HEK293T (cell line): ENCODE measurements at regions not wholly inside any gene's neighbourhood (a gene's known extent, or its start where the extent isn't known, plus 50 kb on each side); places are given as distances from the start of the nearest gene placed in this dataset.

ENCODE experiments used
- CTCF ChIA-PET: fragments of 350-600 bp; formaldehyde crosslinking; extraction: SDS; loops from one replicate; lab custom pipeline; 2021; ENCODE audit warnings: antibody characterized with exemption, inconsistent platforms; lab: Yijun Ruan, JAX
- POLR2A ChIA-PET: fragments of 350-600 bp; formaldehyde crosslinking; extraction: SDS; loops from one replicate; lab custom pipeline; 2020; ENCODE audit warnings: antibody characterized with exemption, inconsistent platforms; lab: Yijun Ruan, JAX
- DNase-seq: peaks from one replicate; pipeline ENCODE4 v3.0.0; 2012; ENCODE audit warnings: mixed read lengths; ENCODE audit errors: extremely low spot score
- ARNT ChIP-seq: fragments of 450-650 bp; IDR thresholded peaks from 2 replicates; pipeline ENCODE4 v1.6.1; 2017; ENCODE audit warnings: mild to moderate bottlenecking
- BHLHE40 ChIP-seq: fragments of 450-650 bp; IDR thresholded peaks from 2 replicates; pipeline ENCODE4 v1.6.1; 2016; ENCODE audit warnings: mild to moderate bottlenecking, moderate library complexity, borderline replicate concordance
- CTBP1 ChIP-seq: fragments of 450-650 bp; IDR thresholded peaks from 2 replicates; pipeline ENCODE4 v1.6.1; 2016; ENCODE audit warnings: borderline replicate concordance
- ELF4 ChIP-seq: fragments of 450-650 bp; IDR thresholded peaks from 2 replicates; pipeline ENCODE4 v1.6.1; 2017; ENCODE audit warnings: antibody characterized with exemption
- FOXA1 ChIP-seq: fragments of 450-650 bp; IDR thresholded peaks from 2 replicates; pipeline ENCODE4 v1.6.1; 2016; ENCODE audit warnings: mild to moderate bottlenecking
- FOXK2 ChIP-seq: fragments of 450-650 bp; IDR thresholded peaks from 2 replicates; pipeline ENCODE4 v1.6.1; 2016; ENCODE audit warnings: mild to moderate bottlenecking
- FOXM1 ChIP-seq: fragments of 450-650 bp; IDR thresholded peaks from 2 replicates; pipeline ENCODE4 v1.6.1; 2017; ENCODE audit warnings: mild to moderate bottlenecking, borderline replicate concordance
- HDGF ChIP-seq: fragments of 450-650 bp; IDR thresholded peaks from 2 replicates; pipeline ENCODE4 v1.6.1; 2017; ENCODE audit warnings: antibody characterized with exemption, borderline replicate concordance
- L3MBTL2 ChIP-seq: fragments of 450-650 bp; conservative IDR thresholded peaks from 2 replicates; pipeline ENCODE4 v1.6.1; 2016; ENCODE audit warnings: mild to moderate bottlenecking
- LEF1 ChIP-seq: fragments of 450-650 bp; IDR thresholded peaks from 2 replicates; pipeline ENCODE4 v1.6.1; 2017; ENCODE audit warnings: mild to moderate bottlenecking, borderline replicate concordance
- NFRKB ChIP-seq: fragments of 450-650 bp; IDR thresholded peaks from 2 replicates; pipeline ENCODE4 v1.6.1; 2016; ENCODE audit warnings: mild to moderate bottlenecking, moderate library complexity
- SP1 ChIP-seq: fragments of 450-650 bp; IDR thresholded peaks from 2 replicates; pipeline ENCODE4 v1.6.1; 2017
- SUZ12 ChIP-seq: fragments of 450-650 bp; IDR thresholded peaks from 2 replicates; pipeline ENCODE4 v1.6.1; 2016; ENCODE audit warnings: mild to moderate bottlenecking
- TARDBP ChIP-seq: fragments of 450-650 bp; IDR thresholded peaks from 2 replicates; pipeline ENCODE4 v1.6.1; 2016
- ZNF384 ChIP-seq: fragments of 450-650 bp; IDR thresholded peaks from 2 replicates; pipeline ENCODE4 v1.6.1; 2016
- TF ChIP-seq, protein P1 (sequence below): fragments of 450-650 bp; IDR thresholded peaks from 2 replicates; pipeline ENCODE4 v1.6.1; 2016

DNA sequence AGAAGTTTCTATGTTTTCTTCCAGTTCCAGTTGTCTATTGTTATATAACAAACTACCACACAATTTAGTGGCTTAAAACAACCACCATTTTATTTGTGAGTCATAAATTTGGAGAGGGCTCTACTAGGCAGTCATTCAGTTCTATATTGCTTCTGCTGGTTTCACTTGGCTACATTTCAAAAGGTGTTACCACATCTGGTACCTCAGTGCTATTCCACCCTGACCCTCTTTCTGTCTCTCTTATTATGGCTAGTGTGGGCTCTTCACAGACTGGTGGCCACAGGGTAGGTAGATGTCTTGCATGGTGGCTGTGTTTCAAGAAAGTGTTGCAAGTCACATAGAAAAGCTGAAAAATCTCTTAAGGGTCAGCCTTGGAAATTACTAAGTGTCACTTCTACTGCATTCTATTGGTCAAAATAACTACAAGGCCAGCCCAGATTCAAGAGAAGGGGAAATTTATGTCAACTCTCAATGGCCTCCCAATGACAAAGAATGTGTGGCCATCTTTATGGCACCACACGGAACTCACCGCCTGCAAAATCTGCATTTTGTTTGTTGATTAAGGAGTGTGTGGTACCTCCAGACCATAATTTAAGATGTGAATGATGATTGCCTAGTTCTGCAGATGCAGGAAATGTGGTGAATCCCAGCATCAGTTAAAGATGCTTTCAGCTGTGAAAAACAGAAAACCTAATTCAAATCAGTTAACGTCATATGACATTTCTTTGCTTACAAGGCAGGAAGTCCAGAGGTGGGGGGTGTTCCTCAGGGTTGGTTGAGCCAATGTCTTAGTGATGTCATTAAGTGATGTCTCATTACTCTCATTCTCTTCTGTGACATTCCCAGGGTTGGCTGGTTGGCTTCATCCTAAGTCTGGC lies 105.8 kb upstream of the RASGRP1 start:
- ChIA-PET POLR2A (no interaction called here), CTCF (no interaction called here)
- no peak for TF ChIP-seq HDGF
- no peak for TF ChIP-seq TARDBP
- TF ChIP-seq, protein P1, sequence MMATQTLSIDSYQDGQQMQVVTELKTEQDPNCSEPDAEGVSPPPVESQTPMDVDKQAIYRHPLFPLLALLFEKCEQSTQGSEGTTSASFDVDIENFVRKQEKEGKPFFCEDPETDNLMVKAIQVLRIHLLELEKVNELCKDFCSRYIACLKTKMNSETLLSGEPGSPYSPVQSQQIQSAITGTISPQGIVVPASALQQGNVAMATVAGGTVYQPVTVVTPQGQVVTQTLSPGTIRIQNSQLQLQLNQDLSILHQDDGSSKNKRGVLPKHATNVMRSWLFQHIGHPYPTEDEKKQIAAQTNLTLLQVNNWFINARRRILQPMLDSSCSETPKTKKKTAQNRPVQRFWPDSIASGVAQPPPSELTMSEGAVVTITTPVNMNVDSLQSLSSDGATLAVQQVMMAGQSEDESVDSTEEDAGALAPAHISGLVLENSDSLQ, result no peak
- TF ChIP-seq L3MBTL2, result no peak
- no peak for TF ChIP-seq SUZ12
- no peak for TF ChIP-seq FOXA1
- no peak for TF ChIP-seq ELF4
- TF ChIP-seq ZNF384, result no peak
- TF ChIP-seq FOXM1, result no peak
- no peak for DNase-seq

DNA sequence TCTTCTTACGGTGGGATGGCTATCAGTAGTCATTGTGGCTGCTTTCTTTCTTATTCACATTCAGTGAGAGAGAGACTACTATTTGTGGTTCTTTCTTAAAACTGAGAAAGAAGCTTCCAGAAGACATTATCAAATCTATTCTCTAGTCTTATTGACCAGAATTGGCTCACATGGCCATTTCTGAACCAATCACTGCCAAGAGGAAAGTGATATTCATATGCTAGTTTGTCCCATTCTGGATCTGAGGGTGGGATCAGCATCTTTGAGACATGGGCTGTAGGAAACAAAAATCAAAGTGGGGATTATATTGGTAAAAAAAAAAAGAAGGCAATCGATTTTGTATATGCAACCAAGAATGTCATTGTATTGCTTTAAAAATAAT lies 106.4 kb upstream of the RASGRP1 start:
- POLR2A ChIA-PET, result no interaction called here
- TF ChIP-seq L3MBTL2 (no peak), HDGF (no peak), FOXM1 (no peak), ZNF384 (no peak), TARDBP (no peak), SUZ12 (no peak), ELF4 (no peak), ARNT (no peak), BHLHE40 (no peak), SP1 (no peak), FOXK2 (no peak), FOXA1 (no peak), CTBP1 (no peak), NFRKB (no peak), LEF1 (no peak)
- TF ChIP-seq, protein P1, result no peak
- CTCF ChIA-PET, result no interaction called here

GRCh38 chr15:38671675-38672254 lies 107.2 kb upstream of the RASGRP1 start:
- TF ChIP-seq FOXK2, result no peak
- no peak for TF ChIP-seq SP1
- no peak for TF ChIP-seq BHLHE40
- no peak for TF ChIP-seq LEF1
- no peak for TF ChIP-seq FOXA1
- TF ChIP-seq CTBP1, result no peak
- TF ChIP-seq FOXM1, result no peak
- no peak for TF ChIP-seq ELF4
- TF ChIP-seq, protein P1, result no peak
- no peak for TF ChIP-seq SUZ12
- no peak for TF ChIP-seq ARNT
- no peak for TF ChIP-seq TARDBP
- TF ChIP-seq NFRKB, result no peak
- TF ChIP-seq HDGF, result no peak
- no peak for TF ChIP-seq ZNF384
- no peak for TF ChIP-seq L3MBTL2
- CTCF ChIA-PET, result no interaction called here
- POLR2A ChIA-PET, result no interaction called here
- no peak for DNase-seq

More for the DNA sequence above, 106.4 kb upstream of the RASGRP1 start:
- DNase-seq, result no peak

GRCh38 chr15:38672273-38672672 lies 107.7 kb upstream of the RASGRP1 start:
- ChIA-PET CTCF (no interaction called here), POLR2A (no interaction called here)
- TF ChIP-seq FOXK2 (no peak), SUZ12 (no peak), ZNF384 (no peak), ARNT (no peak), HDGF (no peak), TARDBP (no peak), FOXM1 (no peak), LEF1 (no peak), L3MBTL2 (no peak), ELF4 (no peak), CTBP1 (no peak), NFRKB (no peak), FOXA1 (no peak), BHLHE40 (no peak), SP1 (no peak)
- TF ChIP-seq, protein P1, result no peak
- DNase-seq, result no peak
